AG08396 (cell line): ENCODE measurements at regions not wholly inside any gene's neighbourhood (a gene's known extent, or its start where the extent isn't known, plus 50 kb on each side); places are given as distances from the start of the nearest gene placed in this dataset.

ENCODE experiments used
- DNase-seq: peaks from one replicate; pipeline ENCODE4 v3.0.0; 2012; ENCODE audit warnings: low spot score, mixed read lengths

- no peak for DNase-seq
Observed at GRCh38 chr3:72432246-72432645, 416.0 kb downstream of the SHQ1 start.

- DNase-seq = no peak
Observed at GRCh38 chr3:72429589-72430353, 418.5 kb downstream of the SHQ1 start.

- DNase-seq = no peak
Observed at GRCh38 chr3:72428803-72429202, 419.4 kb downstream of the SHQ1 start.

GRCh38 chr3:72427624-72428023 lies 420.6 kb downstream of the SHQ1 start:
- no peak for DNase-seq

- DNase-seq = no peak
Observed at GRCh38 chr3:72426618-72427397, 421.4 kb downstream of the SHQ1 start.

- DNase-seq = no peak
Observed at GRCh38 chr3:72423643-72424042, 424.6 kb downstream of the SHQ1 start.

GRCh38 chr3:72421786-72422185 lies 426.5 kb downstream of the SHQ1 start:
- no peak for DNase-seq

- DNase-seq = no peak
Observed at GRCh38 chr3:72421126-72421525, 427.1 kb downstream of the SHQ1 start.

GRCh38 chr3:72418856-72419255 lies 429.4 kb downstream of the SHQ1 start:
- DNase-seq = no peak

- no peak for DNase-seq
Observed at GRCh38 chr3:72418244-72418643, 430.0 kb downstream of the SHQ1 start.

GRCh38 chr3:72414481-72415016 lies 433.7 kb downstream of the SHQ1 start:
- no peak for DNase-seq

GRCh38 chr3:72413228-72413627 lies 435.0 kb downstream of the SHQ1 start:
- no peak for DNase-seq

GRCh38 chr3:72412340-72412956 lies 435.8 kb downstream of the SHQ1 start:
- DNase-seq = no peak

- no peak for DNase-seq
Observed at GRCh38 chr3:72411843-72412242, 436.4 kb downstream of the SHQ1 start.

GRCh38 chr3:72411126-72411525 lies 437.1 kb downstream of the SHQ1 start:
- no peak for DNase-seq

- no peak for DNase-seq
Observed at GRCh38 chr3:72408983-72409779, 439.1 kb downstream of the SHQ1 start.

GRCh38 chr3:72407766-72408165 lies 440.5 kb downstream of the SHQ1 start:
- DNase-seq = no peak

- no peak for DNase-seq
Observed at GRCh38 chr3:72405943-72406566, 442.2 kb downstream of the SHQ1 start.

GRCh38 chr3:72401005-72401545 lies 447.2 kb downstream of the SHQ1 start:
- no peak for DNase-seq

- DNase-seq = no peak
Observed at GRCh38 chr3:72398781-72399180, 449.5 kb downstream of the SHQ1 start.

GRCh38 chr3:72397586-72397985 lies 450.7 kb downstream of the SHQ1 start:
- DNase-seq = no peak
